NCI-H524 treated with DMSO at 0.1 percent for 48 hours (cell line): ENCODE measurements at regions not wholly inside any gene's neighbourhood (a gene's known extent, or its start where the extent isn't known, plus 50 kb on each side); places are given as distances from the start of the nearest gene placed in this dataset.
"Not testable (repeated sequence)": the region's sequence is repeated elsewhere in the genome, so short reads cannot be mapped to it uniquely, and the experiment has no call there.

ENCODE experiments used
- DNase-seq: peaks from one replicate; lab custom pipeline; 2025; lab: John Stamatoyannopoulos, UW

GRCh38 chr20:1752045-1752444 is 94.5 kb upstream of the SIRPG start:
- no peak for DNase-seq

- DNase-seq, result no peak
These were observed 91.2 kb upstream of the SIRPG start for GRCh38 chr20:1748777-1749176.

- DNase-seq, result no peak
These were observed 90.5 kb upstream of the SIRPG start for GRCh38 chr20:1747953-1748577.

- not testable (repeated sequence) for DNase-seq
These were observed 84.5 kb upstream of the SIRPG start for GRCh38 chr20:1742049-1742434.

- no peak for DNase-seq
These were observed 83.9 kb upstream of the SIRPG start for GRCh38 chr20:1741309-1742048.

GRCh38 chr20:1737134-1737533 is 79.6 kb upstream of the SIRPG start:
- no peak for DNase-seq

- no peak for DNase-seq
These were observed 78.0 kb upstream of the SIRPG start for GRCh38 chr20:1735417-1736089.

- no peak for DNase-seq
These were observed 76.8 kb upstream of the SIRPG start for GRCh38 chr20:1734269-1734858.

GRCh38 chr20:1731828-1732375 is 74.3 kb upstream of the SIRPG start:
- DNase-seq, result not testable (repeated sequence)

GRCh38 chr20:1730981-1731711 is 73.6 kb upstream of the SIRPG start:
- not testable (repeated sequence) for DNase-seq

GRCh38 chr20:1727303-1727702 is 69.7 kb upstream of the SIRPG start:
- not testable (repeated sequence) for DNase-seq

GRCh38 chr20:1724901-1725300 is 67.3 kb upstream of the SIRPG start:
- no peak for DNase-seq

GRCh38 chr20:1722513-1723050 is 65.0 kb upstream of the SIRPG start:
- DNase-seq, result no peak

GRCh38 chr20:1721687-1722512 is 64.3 kb upstream of the SIRPG start:
- no peak for DNase-seq

- DNase-seq, result no peak
These were observed 63.4 kb upstream of the SIRPG start for GRCh38 chr20:1720845-1721475.

- no peak for DNase-seq
These were observed 62.6 kb upstream of the SIRPG start for GRCh38 chr20:1720226-1720625.

- no peak for DNase-seq
These were observed 61.2 kb upstream of the SIRPG start for GRCh38 chr20:1718604-1719384.

- no peak for DNase-seq
These were observed 55.4 kb upstream of the SIRPG start for GRCh38 chr20:1712634-1713624.
